ENCODE measurements at regions not wholly inside any gene's neighbourhood (a gene's known extent, or its start where the extent isn't known, plus 50 kb on each side); places are given as distances from the start of the nearest gene placed in this dataset.

DNA sequence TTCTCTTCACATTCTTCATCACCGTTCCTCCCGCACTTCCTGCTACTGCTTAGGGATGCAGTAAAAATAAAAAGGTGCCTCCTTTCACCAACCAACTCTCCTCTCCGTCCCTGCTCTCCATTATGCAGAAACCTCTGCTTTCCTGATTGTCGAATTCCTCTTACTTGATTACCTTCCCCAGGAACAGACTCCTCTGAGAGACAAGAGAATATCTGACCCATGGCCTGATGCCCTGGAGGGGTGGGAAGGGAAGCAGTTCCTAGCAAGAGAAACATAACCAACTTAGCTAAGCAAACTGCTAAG is 80.9 kb downstream of the TRIM29 start:
- ChIA-PET CTCF (no interaction called here), POLR2A (ENCODE audit: unreplicated experiment) (no interaction called here)
- Histone ChIP-seq H3K18ac (ENCODE audit: low read depth, low read length) (no peak overlapping the region), H3K4me1 (ENCODE audit: control insufficient read depth, insufficient read depth, low read length) (no peaks in the 10 kb centered on the region), H3K79me1 (ENCODE audit: low read depth in 1 of 2, low read length in 2 of 2) (no peaks in the 10 kb centered on the region), H4K20me1 (ENCODE audit: insufficient read depth, low read length) (no peaks in the 10 kb centered on the region), H3K56ac (ENCODE audit: extremely low read depth, insufficient read depth, low read length) (no peak overlapping the region), H3K9ac (ENCODE audit: low read depth, low read length) (no peak overlapping the region), H3K4me3 (ENCODE audit: insufficient read depth, low read depth, low read length) (no peak overlapping the region), H3K23ac (ENCODE audit: low read depth, low read length) (no peak overlapping the region), H3K9me3 (ENCODE audit: control insufficient read depth, insufficient read depth, low read length) (no peaks in the 10 kb centered on the region), H3K27me3 (ENCODE audit: control insufficient read depth, insufficient read depth, low read length) (peaks cover 14% of the 10 kb centered on the region), H3K14ac (replicated peaks; ENCODE audit: low read depth, low read length) (no peak overlapping the region), H2BK5ac (ENCODE audit: low read depth, low read length, poor library complexity, severe bottlenecking) (no peak overlapping the region), H2AFZ (replicated peaks; ENCODE audit: low read length, poor library complexity) (no peak overlapping the region), H3K9me1 (ENCODE audit: insufficient read depth, low read length) (no peaks in the 10 kb centered on the region), H2BK15ac (ENCODE audit: low read depth, low read length) (no peak overlapping the region), H2BK20ac (ENCODE audit: low read depth, low read length) (no peak overlapping the region), H4K91ac (ENCODE audit: insufficient read depth, low read depth, low read length) (no peak overlapping the region), H4K8ac (ENCODE audit: low read depth in 2 of 2, low read length in 2 of 2) (no peak overlapping the region), H3K36me3 (ENCODE audit: control insufficient read depth, insufficient read depth, low read length) (no peaks in the 10 kb centered on the region), H2BK120ac (ENCODE audit: low read depth, low read length) (no peak overlapping the region), H3K4ac (ENCODE audit: low read depth, low read length) (no peak overlapping the region), H2AK9ac (replicated peaks; ENCODE audit: low read depth, low read length, poor library complexity) (no peak overlapping the region), H3K27ac (ENCODE audit: insufficient read depth, low read length) (no peak overlapping the region), H3K4me2 (ENCODE audit: low read depth, low read length) (no peak overlapping the region), H2AK5ac (ENCODE audit: low read depth, low read length) (no peak overlapping the region), H4K5ac (ENCODE audit: low read depth, low read length) (no peak overlapping the region)
- intact Hi-C loops (cut with micrococcal nuclease) (no loop called here), dilution Hi-C loops (cut with HindIII; ENCODE audit: low sequenced_read_pairs, unreplicated experiment) (no loop called here), in situ Hi-C loops (cut with MboI; ENCODE audit: low sequenced_read_pairs) (no loop called here)
- no TSS peak for BruUV-seq (replicated peaks)
- DNase-seq (no peak), ATAC-seq (ENCODE audit: low read depth) (no peak)
- no CpG with 5 or more reads among the region's 4 CpGs for WGBS, 2 experiments (ENCODE audit: extremely low coverage in 2 of 2, insufficient read length in 1 of 2)
- TF ChIP-seq MAZ (IDR thresholded peaks at IDR 0.05; ENCODE audit: borderline replicate concordance, low read depth, low read length) = no peak
- TF ChIP-seq FOS (IDR thresholded peaks at IDR 0.05; ENCODE audit: low read depth, low read length) = no peak
- no peak for TF ChIP-seq BHLHE40 (IDR thresholded peaks at IDR 0.05; ENCODE audit: low read depth, low read length)
- TF ChIP-seq CEBPB (IDR thresholded peaks at IDR 0.05; ENCODE audit: low read depth, low read length) = no peak
- TF ChIP-seq ELK1 (IDR thresholded peaks at IDR 0.05; ENCODE audit: borderline replicate concordance, low read depth, low read length) = no peak
- TF ChIP-seq RCOR1 (IDR thresholded peaks at IDR 0.05; ENCODE audit: insufficient replicate concordance, low read length) = no peak
- TF ChIP-seq MXI1 (IDR thresholded peaks at IDR 0.05; ENCODE audit: borderline replicate concordance, low read depth, low read length) = no peak
- TF ChIP-seq CTCF (conservative IDR thresholded peaks at IDR 0.05; ENCODE audit: low read depth, low read length) = no peak
- TF ChIP-seq SMC3 (IDR thresholded peaks at IDR 0.05; ENCODE audit: low read depth, low read length) = no peak
- TF ChIP-seq RAD21 (IDR thresholded peaks at IDR 0.05; ENCODE audit: low read length) = no peak
- no peak for TF ChIP-seq MAFK (IDR thresholded peaks at IDR 0.05; ENCODE audit: low read depth, low read length)
- no peak for TF ChIP-seq USF2 (IDR thresholded peaks at IDR 0.05; ENCODE audit: low read depth, low read length)
- TF ChIP-seq POLR2A (IDR thresholded peaks at IDR 0.05; ENCODE audit: low read depth, low read length) = no peak
- no peak for TF ChIP-seq RFX5 (IDR thresholded peaks at IDR 0.05; ENCODE audit: low read depth, low read length)
- no peak for TF ChIP-seq NFE2L2 (IDR thresholded peaks at IDR 0.05; ENCODE audit: low read depth, low read length)
- TF ChIP-seq CHD1 (IDR thresholded peaks at IDR 0.05; ENCODE audit: low read depth, low read length) = no peak

All from IMR-90 (cell line).